ENCODE measurements at regions not wholly inside any gene's neighbourhood (a gene's known extent, or its start where the extent isn't known, plus 50 kb on each side); places are given as distances from the start of the nearest gene placed in this dataset.
"Not testable (repeated sequence)": the region's sequence is repeated elsewhere in the genome, so short reads cannot be mapped to it uniquely, and the experiment has no call there.

DNA sequence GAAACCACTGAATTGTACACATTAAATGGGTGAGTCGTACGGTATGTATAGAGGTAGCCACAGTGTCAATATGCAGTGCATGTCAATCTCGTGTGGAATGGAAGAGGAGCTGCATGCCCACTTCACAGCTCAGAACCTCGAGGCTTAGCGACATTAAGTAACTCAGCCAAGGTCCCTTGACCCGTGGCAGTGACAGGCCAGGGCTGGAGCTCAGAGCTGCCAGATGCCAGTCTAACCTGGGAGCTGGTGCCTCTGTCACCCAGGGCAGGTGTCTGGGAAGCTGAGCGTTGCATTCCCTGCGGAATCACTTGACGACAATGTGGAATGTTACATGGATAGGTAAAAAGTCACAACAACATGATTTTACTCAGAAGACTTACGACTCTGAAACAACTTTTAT lies 298.1 kb downstream of the FOXL1 start:
- DNase-seq, result no peak

DNA sequence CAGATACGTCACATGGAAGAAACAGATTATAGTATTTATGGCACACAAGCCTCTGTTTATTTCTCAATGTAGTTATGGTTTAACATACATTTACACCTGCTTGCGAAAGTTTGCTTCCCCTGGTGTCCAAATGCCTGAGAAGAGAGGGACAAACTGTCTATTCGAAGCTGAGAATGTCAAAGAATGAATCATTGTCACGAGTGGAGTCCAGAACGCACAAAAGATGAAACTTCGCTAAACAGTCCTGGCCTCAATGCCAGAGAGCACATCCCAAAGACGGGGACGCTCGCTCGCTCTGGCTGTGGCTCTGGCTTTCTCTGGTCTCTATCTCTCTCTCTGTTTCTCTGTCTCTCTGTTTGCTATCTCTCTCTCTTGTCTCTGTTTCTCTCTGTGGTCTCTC lies 298.8 kb downstream of the FOXL1 start:
- DNase-seq, result no peak

DNA sequence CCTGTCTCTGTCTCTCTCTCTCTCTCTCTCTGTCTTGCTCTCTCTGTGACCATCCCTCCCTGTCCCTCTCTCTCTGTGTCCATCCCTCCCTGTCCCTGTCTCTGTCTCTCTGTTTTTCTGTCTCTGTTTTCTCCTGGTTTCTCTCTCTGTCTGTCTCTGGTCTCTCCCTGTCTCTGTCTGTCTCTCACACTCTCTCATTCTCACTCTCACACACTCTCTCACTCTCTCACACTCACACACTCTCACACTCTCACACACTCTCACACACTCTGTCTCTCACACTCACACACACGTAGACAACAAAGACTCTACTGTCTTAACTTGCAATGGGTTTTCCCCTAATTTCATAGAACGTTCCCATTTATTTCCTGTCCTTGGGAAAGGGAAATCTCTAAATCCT lies 299.5 kb downstream of the FOXL1 start:
- no peak for DNase-seq

DNA sequence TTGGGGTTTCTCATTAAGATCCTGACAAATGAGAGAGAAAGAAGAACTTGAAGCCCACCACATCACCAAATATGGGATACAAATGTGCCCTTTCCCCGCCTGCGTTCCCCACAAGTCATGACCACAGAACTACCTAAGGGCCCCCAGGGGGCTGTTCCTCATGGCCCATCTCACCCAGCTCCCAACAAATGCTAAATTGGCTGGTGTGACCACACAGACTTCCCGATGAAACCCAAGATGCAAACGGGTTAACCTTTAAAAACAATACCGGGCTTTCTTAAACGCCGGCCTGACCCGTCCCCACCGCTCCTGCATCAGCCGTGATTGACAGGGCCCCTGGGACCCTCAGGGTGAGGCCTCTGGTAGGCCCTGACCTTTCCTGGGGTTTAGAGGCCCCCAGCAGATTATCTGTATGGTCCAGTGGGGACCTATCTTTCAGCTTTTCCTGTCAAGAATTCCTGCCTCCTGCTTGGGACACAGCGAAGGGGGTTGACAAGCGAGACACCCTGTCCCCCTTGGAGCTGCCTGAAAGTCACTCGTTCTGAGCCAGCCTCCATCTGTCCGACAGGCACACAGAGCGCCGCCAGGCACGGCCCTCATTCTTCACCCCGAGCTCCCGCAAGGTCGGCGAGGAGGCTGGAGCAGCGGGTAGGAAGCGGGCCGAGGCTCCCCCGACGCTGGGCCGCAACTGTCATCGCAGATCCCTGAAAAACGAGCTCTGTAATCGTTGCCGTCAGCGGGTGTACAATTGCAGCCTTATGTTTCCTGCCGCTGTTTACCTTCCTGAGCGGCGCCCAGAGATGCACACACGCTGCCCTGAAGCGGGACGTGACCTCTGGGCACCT lies 300.1 kb downstream of the FOXL1 start:
- no peak for DNase-seq

DNA sequence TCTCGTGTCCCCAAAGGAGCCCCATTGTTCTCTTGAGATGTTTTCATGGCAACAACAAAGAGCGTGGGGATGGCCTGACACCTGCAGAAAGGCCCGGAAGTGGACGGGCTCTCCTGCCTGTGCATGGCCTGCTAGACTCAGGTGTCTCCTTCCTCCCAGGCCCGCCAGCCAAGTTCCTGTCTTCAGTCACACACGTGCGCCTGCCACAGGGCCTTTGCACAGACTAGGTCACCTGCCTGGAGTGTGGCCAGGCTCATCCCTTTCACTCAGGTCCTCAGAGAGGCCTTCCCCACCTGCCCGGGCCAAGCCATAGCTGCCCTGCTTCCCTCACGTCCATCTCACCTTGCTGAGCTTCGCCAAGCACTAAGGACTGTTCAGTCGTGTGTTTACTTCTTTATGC lies 300.9 kb downstream of the FOXL1 start:
- DNase-seq, result no peak

DNA sequence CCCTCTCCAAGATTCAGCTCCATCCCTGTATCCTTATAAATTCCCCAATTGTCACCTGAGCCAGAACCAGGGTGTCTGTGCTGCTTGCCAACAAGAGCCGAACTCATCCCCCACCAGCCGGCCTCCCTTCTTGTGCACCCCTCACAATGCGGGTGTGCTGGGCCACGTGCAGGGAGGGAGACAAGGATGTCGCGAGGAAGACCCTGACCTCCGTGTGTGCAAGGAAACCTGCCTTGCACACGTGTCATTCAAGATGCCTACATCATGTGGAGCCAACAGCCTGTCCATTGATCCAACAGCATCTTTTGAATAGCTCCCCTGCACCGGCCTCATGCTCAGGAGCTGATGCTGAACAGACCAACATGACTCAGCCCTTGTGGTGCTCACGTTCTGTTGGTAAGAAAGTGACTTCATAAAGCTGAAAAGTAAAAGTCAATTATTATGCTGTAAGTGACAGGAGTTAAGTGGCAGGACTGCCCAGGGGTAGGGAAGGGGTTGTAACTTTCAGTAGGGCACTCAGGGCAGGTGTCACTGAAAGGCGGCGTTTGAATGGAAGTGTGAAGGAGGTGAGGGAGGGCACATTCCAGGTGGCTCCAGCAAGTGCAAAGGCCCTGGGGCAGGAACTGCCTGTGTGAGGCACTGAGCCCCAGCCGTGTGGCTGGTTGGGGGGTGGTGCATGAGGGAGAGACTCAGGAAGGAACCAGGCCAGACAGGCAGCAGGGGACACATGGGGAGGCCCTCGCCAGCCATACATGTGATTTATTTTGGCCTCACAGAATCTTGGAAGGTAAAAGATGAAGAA lies 302.2 kb downstream of the FOXL1 start:
- no peak for DNase-seq

DNA sequence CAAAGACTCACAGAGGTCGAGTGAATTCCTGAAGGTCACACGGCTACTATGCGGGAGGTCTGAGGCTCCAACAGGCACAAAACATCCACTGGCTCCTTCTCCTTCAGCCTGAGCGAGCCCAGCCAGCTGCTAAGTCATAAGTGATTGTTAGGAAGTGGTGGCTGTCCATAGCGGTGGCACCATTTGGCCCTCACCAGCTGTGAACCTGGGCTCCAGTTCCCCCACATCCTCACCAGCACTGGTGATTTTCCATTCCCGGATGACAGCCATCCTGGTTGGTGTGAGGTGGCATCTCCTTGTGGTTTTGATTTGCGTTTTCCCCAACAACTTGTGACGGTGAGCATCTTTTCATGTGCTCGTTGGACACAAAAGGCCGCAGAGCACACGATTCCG lies 302.8 kb downstream of the FOXL1 start:
- no peak for DNase-seq

DNA sequence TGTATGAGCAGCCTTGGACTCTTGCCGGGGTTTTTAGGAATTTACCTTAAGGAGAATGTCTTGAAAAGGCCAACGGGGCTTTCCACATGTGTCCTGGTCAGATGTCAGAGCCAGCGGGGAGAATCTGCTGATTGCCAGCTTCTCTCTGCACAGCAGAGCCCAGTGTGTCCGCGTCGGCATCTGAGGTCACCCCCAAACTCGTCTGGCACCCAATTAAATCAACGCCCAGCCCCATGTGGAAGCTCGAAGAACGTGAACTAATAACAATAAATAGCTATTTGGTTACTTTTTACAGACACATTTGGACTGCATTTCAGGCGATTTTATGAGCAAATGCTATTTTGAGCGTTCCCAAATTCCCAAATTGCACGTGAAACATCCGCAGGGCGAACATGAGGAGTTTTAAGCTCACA lies 303.5 kb downstream of the FOXL1 start:
- DNase-seq, result no peak

DNA sequence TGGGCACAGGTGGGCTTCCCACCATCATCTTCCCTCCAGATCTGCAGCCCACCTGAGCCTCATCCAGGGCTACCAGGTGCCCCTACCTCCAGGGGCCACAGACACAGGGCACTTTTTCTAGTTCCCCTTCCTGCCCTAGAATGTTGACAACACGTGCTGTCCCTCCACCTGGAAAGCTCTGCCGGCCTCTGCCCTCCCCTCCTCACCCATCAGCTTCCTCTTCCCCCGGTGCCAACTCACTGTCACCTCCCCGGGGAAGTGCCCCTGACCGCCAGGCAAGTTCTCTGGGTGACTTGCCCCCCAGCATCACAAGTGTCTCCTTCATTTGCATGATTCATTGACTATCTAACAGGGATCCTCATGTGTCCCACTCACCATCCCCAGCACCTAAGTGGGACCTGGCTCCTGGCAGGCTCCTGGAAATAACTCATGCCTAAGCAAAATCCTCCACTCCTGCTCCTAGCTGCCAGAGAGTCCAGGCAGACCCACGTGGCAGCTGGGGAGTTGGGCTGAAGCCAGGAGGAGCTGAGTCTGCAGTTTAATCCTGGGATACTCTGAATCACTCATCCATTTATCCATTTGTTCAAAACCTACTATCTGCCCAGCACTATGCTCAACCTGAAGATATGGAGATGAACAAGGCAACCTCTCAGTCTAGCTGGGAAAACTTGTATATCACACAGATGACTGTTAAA lies 304.4 kb downstream of the FOXL1 start:
- no peak for DNase-seq

DNA sequence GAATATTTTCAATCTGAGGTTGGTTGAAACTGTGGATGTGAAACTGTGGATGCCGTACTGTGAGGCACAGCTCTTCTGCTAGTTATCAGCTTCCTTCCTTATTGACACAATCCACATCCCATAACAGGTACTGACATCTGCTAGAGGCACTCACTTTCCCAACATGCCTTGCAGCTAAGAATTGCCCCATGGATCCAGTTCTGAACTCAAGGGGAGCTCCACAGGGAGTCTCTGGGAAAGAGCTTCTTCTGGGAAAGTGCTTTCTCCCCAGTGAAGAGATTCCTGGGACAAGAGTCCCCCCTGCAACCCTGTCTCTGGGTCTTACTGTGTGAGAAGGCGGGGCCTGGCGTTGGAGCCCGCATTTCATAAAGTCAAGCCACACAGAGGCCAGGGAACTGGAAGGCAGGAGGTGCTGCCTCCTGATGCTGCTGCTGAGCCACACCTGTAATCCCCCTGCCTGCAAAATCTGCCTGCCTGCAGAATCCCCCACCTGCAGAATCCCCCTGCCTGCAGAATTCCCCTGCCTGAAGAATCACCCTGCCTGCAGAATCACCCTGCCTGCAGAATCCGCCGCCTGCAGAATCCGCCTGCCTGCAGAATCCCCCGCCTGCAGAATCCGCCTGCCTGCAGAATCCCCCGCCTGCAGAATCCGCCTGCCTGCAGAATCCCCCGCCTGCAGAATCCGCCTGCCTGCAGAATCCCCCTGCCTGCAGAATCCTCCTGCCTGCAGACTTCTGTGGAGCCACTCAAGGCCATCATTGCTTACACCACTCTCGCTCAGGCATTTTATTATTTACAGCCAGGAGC lies 305.4 kb downstream of the FOXL1 start:
- no peak for DNase-seq

DNA sequence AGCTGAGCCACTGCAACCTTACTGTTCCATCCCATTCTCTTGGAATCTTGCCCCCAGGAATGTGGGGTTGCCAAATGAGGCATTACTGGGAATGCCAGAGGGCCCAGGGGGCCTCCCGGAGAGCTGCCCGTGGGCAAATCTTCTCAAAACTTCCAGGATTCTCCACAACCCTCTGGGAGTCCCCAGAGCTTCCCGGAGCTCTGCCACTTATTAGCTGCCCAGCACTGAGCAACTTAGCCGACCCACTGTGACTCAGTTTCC lies 306.0 kb downstream of the FOXL1 start:
- no peak for DNase-seq

DNA sequence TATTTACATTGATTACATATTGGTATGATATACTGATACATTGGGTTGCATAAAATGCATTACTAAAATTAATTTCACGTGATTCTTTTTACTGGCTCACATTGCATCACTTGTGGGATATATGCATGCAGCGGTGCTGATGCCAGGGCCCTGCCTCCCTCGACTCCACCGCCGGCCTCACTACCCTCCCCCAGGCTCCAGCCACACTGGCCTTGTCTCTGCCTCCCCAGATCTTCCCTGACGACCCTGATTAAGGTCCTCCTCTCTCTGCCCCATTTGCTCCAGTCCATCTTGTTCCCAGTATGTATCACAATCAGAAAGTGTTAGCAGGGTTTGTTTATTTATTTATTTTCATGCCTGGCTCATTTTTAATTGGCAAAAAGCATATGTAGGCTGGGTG lies 306.8 kb downstream of the FOXL1 start:
- DNase-seq, result no peak

DNA sequence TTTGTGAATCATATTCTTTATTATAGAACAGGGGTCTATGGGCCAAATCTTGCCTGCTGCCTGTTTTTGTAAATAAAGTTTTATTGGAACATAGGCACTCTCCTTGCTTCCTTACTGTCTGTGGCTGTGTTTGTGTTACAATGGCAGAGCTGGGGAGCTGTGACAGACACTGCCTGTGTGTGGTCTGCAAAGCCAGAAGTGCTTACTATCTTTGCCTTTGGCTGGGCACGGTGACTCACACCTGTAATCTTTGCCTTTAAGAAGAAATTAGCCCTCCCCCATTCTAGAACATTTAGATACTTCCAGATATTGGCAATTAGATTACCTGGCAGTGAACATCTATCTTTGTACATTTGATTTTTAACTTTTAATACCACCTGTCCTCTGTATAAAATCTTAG lies 308.3 kb downstream of the FOXL1 start:
- DNase-seq, result no peak

DNA sequence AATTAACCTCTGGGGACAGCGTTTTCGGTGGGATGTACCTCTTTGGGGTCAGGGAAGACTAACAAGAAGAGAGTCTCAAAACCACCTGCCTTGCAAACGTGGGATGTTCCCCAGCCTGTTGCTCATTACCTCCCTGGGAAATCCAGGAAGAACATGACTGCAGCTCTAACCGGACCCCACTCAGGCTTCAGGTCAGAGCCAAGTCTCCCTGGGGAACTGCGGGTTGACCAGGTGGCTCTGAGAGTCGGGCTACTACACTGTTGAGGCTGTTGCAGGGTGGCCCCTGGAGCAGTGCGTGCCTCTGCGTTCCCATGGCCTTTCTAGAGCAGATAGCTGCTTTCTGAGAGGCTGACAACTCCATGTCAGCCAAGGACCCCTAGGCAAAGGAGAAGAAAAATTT lies 309.1 kb downstream of the FOXL1 start:
- DNase-seq, result no peak

DNA sequence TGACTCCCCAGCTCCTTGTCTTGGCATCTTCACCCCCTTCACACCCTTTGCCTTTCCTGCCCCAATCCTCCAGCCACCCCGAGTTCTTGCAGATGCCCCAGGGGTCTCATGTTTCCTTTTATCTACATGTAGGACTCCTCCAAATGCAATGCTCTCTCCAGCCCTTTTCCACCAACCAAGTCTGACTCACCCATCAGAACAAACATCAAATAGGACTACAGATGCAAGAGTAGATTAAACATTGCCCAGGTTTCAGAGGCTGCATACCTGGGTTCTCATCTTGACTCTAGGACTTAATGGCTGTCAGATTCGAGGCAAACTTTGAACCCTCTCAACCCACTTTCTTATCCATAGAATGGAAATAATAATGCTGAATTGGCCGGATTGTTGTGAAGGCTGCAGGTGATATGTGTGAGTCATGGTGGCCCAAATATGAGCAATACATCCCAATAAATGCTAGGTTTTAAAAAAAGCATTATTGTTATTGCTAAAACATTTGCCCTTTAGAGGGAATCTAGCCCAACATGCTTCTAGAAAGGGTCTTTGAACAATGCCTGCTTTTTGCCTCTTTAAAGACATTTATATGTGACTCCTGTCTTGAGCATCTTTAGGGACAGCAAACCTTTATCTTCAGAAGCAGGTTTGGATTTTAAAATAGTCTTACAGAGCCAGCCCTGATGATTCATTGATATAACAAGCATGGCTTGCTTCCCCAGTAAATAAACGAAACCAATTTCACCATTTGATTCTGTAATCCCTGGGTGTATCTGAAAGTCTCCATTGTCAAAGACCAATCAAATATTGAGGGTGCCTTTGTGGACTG lies 310.1 kb downstream of the FOXL1 start:
- no peak for DNase-seq

DNA sequence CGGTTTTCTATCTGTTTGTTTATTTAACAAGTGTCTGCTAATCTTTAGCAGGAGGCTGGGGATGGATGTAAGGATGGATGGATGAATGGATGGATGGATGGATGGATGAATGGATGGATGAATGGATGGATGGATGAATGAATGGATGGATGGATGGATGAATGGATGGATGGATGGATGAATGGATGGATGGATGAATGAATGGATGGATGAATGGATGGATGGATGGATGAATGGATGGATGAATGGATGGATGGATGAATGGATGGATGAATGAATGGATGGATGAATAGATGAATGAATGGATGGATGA lies 310.7 kb downstream of the FOXL1 start:
- not testable (repeated sequence) for DNase-seq

DNA sequence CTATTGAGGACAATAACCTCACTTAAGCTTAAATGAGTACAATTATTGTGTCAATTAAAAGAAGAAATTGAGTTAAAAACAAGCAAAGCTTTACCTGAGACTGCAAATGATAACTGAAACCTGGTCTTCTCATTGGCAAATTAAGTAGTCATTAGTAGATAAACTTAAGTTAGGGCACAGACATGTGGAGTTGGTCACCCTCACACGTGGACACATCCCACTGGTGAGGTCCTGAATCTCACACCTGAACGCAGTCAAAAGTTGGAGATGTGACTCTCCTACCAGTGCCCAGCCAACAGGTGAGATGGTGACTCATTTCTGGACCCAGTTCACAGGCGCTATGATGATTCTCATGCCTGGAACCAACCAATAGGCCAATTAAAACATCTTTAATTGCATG lies 311.6 kb downstream of the FOXL1 start:
- DNase-seq, result no peak

DNA sequence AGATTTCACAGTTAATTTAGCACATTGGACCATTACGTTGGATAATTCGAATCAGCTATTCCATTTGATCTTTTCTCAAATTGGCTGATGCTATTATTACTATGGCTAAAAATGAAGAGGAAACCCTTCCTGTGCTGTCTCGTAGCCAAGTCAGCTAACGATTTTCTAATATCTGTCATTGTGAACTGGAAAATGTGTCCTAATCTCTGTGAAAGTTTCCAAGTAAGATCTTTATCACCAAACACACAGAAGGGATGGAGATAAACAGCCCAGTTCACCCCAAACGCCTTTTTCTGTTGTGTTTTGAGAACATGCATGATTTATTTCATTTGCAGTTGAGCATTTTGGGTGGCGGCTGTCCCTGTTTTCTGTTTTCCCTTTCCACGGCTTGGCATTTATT lies 312.8 kb downstream of the FOXL1 start:
- DNase-seq, result no peak

DNA sequence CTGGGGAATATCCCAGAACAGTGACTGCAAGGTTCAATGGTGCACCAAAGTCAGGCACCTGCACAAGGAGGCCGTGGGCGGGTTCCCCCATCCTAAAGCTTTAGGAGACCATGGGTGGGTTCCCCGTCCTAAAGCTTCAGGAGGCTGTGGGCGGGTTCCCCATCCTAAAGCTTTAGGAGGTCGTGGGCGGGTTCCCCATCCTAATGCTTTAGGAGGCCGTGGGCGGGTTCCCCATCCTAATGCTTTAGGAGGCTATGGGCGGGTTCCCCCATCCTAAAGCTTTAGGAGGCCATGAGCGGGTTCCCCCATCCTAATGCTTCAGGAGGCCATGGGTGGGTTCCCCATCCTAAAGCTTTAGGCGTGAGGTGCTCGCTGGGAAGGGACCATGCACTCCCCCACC lies 313.3 kb downstream of the FOXL1 start:
- DNase-seq, result no peak

DNA sequence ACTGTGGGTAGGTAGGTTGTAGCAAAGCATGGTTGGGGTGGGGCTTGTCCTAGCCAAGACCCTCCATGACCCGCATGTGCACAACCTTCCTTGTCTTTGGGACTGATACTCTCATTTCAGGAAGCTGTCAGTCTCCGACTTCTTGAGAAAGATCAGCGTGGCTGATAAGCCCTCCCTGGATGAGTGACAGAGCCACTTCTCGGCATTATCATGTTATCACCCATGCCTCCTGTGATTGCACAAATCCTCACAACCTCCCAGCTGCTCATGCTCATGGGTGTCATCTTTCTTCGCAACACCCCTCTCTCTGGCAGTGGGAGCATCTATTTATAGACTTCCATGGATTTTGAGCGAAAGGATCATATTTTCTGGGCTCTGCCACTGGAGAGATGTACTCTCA lies 314.2 kb downstream of the FOXL1 start:
- no peak for DNase-seq

DNA sequence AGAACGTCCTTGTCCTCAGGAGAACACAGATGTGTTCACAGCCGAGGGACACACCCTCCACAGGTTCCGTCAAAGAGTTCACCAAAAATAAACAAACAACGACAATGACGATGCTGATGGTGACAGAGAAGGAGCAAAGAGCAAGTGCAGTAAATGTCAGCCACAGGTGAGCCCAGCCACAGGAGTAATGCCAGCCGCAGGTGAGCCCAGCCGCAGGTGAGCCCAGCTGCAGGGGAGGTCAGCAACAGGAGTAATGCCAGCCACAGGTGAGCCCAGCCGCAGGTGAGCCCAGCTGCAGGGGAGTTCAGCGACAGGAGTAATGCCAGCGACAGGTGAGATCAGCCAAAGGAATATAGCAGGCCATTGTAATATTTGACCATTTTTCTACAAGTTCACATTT lies 315.2 kb downstream of the FOXL1 start:
- DNase-seq, result no peak

DNA sequence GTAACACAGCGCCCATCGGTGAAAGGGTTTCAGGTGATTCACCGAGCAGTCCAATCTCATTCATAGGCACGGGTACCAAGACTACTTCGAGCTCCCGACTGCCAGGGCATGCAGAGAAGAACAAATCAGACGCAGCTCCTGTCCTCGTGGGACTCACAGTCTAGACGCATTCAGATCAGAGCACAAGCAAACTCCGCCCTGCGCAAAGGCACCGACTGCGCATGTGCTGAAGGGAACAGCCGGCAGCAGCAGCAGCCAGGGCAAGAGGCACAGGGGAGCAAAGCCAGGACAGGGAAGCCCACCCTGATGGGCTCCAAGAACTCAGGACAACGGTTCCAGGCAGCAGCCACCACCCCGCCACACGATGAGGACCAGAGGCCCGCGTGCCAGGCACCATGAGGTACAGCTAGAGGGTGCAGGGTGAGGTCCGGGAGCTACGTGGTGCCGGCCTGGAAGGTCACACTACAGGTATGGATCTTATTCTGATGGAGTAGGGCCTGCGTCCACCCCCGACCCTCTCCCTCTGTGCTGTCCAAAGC lies 315.7 kb downstream of the FOXL1 start:
- no peak for DNase-seq

All from stimulated activated naive CD4-positive, alpha-beta T cell treated with Interleukin-2 at 50 U/mL for 16 hours (primary cell).